AG08396 (cell line): ENCODE measurements at regions not wholly inside any gene's neighbourhood (a gene's known extent, or its start where the extent isn't known, plus 50 kb on each side); places are given as distances from the start of the nearest gene placed in this dataset.

Source experiments
- DNase-seq: peaks from one replicate; pipeline ENCODE4 v3.0.0; 2012; ENCODE audit warnings: low spot score, mixed read lengths

DNA sequence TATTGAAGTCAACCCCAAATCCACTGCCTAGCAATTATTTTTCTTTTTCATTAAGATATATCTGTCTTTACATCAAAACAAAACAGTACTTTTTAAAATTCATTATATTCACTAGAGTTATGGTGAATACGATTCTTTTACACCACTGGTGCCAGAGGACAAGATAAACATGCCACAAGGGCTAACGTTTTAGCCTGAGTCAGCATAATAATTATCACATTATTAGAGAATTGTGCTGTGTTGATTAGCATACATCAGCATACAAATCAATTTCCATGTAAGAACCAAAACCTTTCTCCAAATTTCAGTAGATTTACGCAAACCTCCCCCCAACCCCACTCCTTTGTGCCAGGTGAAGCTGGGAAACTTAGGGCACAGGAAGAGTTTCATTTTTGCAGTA is 131.1 kb upstream of the TMEM106B start:
- no peak for DNase-seq

- no peak for DNase-seq
Measured at GRCh38 chr7:12085516-12085915, 125.6 kb upstream of the TMEM106B start.

DNA sequence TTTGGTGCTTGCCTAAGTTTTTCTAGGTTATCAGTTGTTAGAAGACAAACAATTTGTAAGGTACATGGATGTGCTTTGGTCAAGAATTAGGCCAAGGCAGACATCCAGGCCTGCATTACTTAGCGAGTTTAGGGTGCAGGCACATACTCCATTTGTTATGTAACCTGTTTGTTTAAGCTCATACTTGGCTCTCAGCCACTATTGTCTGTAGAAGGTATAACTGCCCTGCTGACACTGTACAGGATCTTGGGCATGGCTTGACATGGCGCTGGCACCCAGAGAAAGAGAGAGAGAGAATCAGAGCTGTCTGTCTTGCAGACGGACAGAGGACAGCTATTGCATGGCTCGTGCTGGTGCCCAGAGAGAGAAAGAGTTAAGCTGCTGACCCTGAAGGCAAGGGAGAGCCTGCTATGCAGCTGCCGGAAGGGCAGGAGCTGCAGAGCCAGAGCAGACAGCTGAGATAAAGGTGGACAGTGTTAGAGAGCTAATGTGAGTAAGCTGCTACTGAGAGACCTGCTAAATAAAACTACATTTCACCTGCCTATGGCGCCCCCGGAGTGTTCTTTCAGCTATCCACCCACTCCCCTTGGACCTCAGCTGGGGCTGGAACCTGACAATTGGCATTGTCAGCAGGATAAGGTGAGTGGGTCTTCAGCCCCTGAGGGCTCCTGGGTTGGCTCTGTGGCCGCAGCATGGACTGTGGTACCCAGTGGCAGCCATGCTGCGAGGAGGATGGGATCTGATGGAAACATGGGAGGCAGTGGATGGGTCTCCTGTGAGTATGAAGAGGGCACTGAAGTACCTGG is 120.9 kb upstream of the TMEM106B start:
- no peak for DNase-seq

- no peak for DNase-seq
Measured at GRCh38 chr7:12090757-12091221, 120.3 kb upstream of the TMEM106B start.

DNA sequence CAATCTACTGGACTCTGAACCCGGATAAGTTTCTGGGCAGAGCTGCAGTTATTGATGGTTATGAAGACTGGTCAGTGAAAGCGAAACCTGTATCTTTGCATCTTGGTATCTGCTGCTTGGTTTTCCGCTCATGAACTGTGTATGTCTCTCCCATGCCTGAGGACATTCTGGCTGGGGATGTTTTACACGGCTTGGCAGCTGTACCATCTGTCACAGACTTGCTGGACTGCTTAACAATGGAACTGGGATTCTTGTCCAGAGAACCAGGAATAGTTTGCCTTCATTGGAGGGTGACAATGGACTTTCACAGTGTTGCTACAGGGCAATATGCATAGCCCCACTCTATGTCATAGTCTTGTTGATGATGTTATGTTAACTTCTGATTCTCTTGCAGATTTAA is 119.9 kb upstream of the TMEM106B start:
- DNase-seq, result no peak

- DNase-seq, result no peak
Measured at GRCh38 chr7:12092499-12093130, 118.5 kb upstream of the TMEM106B start.

DNA sequence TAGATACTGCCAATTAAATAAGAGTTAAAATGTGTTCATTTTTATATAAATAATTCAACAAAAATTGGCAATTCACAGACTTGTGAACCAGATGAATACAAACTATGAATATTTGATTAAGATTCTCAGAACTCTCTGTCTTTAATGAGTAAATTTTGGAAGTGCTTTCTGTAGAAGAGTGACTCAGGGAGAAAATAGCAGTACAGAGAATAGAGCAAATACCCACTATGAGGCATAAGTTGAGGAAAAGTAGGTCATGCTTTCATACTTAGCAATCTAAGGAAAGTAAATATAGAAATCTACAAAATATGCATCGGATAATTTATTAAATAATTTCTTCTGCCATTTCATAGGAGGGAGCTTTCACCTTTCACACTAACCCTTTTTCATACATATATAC is 117.7 kb upstream of the TMEM106B start:
- no peak for DNase-seq

GRCh38 chr7:12094365-12094921 is 116.7 kb upstream of the TMEM106B start:
- DNase-seq, result no peak

DNA sequence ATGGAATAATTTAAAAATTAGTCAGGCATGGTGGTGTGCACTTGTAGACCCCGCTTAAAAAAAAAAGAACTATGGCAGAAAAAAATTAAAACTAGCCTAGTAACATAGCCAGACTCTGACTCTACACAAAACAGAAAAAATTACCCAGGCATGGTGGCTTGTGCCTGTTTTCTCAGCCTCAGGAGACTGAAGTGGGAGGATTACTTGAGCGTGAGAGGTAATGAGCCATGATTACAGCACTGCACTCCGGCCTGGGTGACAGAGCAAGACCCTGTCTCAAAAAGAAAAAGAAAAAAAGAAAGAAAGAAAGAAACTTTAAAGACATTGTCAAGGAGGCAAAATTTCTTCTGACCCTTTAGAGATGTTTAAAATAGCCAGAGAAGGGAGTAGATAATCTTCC is 109.0 kb upstream of the TMEM106B start:
- no peak for DNase-seq

- DNase-seq, result no peak
Measured at GRCh38 chr7:12102527-12102926, 108.6 kb upstream of the TMEM106B start.

- DNase-seq, result no peak
Measured at GRCh38 chr7:12103948-12104347, 107.1 kb upstream of the TMEM106B start.

GRCh38 chr7:12107381-12107780 is 103.7 kb upstream of the TMEM106B start:
- DNase-seq, result no peak

DNA sequence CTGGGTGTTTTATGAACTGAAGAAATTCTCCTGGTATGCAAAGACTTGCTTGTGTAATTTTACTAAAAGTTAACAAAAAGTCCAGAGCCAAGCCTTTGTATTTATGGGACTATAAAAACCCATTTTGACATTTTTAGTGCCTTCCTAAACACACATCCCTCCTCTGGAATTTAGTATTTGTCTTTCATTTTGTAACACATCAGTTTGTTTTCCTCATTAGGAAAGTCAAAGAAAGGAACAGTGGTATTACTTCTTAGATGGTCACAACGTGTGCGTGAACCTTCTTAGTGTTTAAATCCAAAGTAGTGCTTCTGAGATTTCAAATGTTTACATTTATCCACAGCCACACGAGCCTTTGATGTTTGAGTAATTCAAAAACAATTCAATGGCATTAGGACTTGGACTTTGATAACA is 103.2 kb upstream of the TMEM106B start:
- no peak for DNase-seq

GRCh38 chr7:12110425-12110824 is 100.7 kb upstream of the TMEM106B start:
- no peak for DNase-seq

DNA sequence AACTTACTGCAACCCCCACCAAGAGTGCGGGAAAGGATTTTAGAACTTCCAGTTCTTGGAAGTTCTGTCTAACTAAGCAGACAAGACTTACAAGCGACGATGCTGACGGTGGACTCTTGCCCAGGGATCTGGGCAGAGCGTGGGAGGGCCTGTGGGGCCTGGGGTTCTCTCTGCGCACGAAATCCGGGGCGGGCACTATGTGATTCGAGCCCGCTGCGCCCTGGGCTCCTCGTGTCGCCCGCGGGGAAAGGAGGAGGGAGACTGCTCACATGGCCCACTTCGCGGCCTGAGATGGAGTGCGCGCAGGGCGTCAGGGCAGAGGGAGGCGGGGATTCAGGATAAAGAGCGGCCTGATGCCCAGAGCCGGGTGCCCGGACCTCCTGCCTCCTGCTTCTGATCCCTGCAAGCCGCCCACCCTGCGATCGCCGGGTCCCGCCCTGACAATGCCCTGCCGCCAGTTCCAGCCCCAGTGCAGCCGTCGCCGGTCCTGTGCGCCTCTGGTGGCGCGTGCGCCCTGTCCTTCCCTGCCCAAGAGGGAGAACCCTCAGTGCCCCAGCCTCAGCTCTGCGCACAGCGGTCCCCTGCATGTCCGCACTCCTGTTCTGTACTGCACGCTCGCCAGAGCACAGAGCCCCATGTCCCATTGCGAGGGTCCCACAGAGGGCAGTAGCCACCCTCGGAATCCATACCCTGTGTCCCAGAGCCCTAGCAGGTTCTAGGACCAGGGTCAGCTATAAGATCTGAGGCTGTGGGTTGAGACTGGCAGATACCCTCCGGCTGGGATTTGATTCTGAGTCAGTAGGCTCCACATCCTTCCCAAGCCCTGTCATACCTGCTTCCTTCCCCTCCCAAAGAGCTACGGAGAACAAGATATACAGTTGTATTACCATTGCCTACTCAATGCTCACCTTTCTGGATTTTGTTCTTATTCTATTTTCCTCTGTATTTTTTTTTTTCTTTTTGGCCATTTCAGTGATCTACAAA is 99.4 kb upstream of the TMEM106B start:
- peak; percentile 8 for DNase-seq

- no peak for DNase-seq
Measured at GRCh38 chr7:12117170-12117569, 93.9 kb upstream of the TMEM106B start.

GRCh38 chr7:12119620-12120303 is 91.3 kb upstream of the TMEM106B start:
- no peak for DNase-seq

- no peak for DNase-seq
Measured at GRCh38 chr7:12120632-12121031, 90.5 kb upstream of the TMEM106B start.

GRCh38 chr7:12123172-12123571 is 87.9 kb upstream of the TMEM106B start:
- no peak for DNase-seq

DNA sequence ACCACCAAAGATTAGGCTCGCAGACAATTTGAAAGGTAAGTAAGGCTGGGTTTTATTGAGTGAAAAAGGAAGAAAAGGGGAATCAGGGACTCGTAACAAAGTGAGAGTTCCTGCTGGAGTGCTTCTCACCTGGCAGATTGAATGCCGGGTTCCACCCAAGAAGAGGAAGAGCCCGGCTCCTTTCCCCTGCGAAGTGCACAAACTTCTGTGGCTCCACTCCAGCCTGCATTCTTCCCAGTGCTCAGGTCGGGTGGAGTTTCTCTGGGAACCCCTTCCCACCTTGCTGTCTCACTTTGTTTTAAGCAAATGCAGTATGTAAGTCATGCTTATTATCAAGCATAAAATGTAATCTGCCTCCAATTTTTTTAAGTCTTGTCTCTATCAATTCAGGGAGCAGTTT is 87.1 kb upstream of the TMEM106B start:
- no peak for DNase-seq

- no peak for DNase-seq
Measured at GRCh38 chr7:12127455-12127854, 83.6 kb upstream of the TMEM106B start.

DNA sequence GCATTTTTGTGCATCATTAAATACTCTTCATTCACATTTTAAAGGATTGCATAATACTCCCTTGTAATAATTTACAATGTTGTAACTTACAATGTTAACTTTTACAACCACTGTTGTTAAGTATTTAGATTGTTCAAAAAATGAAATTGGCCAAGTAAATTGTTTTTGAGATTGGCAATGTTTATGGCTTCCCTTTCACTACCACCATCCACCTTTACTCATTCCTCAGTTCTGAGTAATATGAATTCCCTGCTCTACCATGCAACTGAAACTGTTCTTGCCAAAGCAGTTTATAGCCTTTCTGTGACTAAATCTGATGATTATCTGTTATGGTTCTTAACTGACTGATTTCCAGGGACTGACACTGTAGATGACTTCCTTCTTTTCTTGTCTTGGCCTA is 80.5 kb upstream of the TMEM106B start:
- DNase-seq, result no peak
